IMR-90 (cell line): ENCODE measurements at regions not wholly inside any gene's neighbourhood (a gene's known extent, or its start where the extent isn't known, plus 50 kb on each side); places are given as distances from the start of the nearest gene placed in this dataset.

Experiments
- ATAC-seq: fragments of 200-7000 bp; cut with Tn5 transposase; 2 replicates; pipeline ENCODE4 v1.9.1; 2020; ENCODE audit warnings: low read depth, mild to moderate bottlenecking, moderate library complexity
- BruUV-seq: library from RNA; stranded (reverse); fragments of 400-500 nt; replicated peaks from 2 replicates; lab custom pipeline; 2021; lab: Mats Ljungman, UMichigan
- CTCF ChIA-PET: fragments of 300-600 bp; formaldehyde crosslinking; extraction: SDS; loops from one replicate; lab custom pipeline; 2021; ENCODE audit warnings: antibody characterized with exemption; lab: Yijun Ruan, JAX
- POLR2A ChIA-PET: fragments of 300-600 bp; sonication (Branson Sonifier 250); formaldehyde crosslinking; loops from one replicate; lab custom pipeline; 2022; ENCODE audit warnings: antibody characterized with exemption; ENCODE audit not compliant: unreplicated experiment; lab: Charles Lee
- DNase-seq: peaks from one replicate; pipeline ENCODE4 v3.0.0; 2013
- H2AFZ ChIP-seq: replicated peaks from 2 replicates; pipeline ENCODE3; 2013; ENCODE audit warnings: low read length, mild to moderate bottlenecking; ENCODE audit not compliant: poor library complexity
- H2AK5ac ChIP-seq: 2 replicates; pipeline ENCODE4 v1.6.1; 2013; ENCODE audit warnings: low read depth, low read length, inconsistent platforms
- H2AK9ac ChIP-seq: replicated peaks from 2 replicates; pipeline ENCODE3; 2013; ENCODE audit warnings: mild to moderate bottlenecking, low read depth, low read length, moderate library complexity; ENCODE audit not compliant: poor library complexity
- H2BK120ac ChIP-seq: 2 replicates; pipeline ENCODE4 v1.6.1; 2013; ENCODE audit warnings: low read depth, low read length, inconsistent platforms
- H2BK15ac ChIP-seq: 3 replicates; pipeline ENCODE4 v1.6.1; 2013; ENCODE audit warnings: low read depth, low read length, inconsistent platforms
- H2BK20ac ChIP-seq: 2 replicates; pipeline ENCODE4 v1.6.1; 2013; ENCODE audit warnings: low read depth, mild to moderate bottlenecking, inconsistent platforms, low read length, moderate library complexity
- H2BK5ac ChIP-seq: 2 replicates; pipeline ENCODE4 v1.6.1; 2013; ENCODE audit warnings: mild to moderate bottlenecking, low read depth, low read length, inconsistent platforms; ENCODE audit not compliant: poor library complexity, severe bottlenecking
- H3K14ac ChIP-seq: replicated peaks from 2 replicates; pipeline ENCODE4 v1.6.1; 2013; ENCODE audit warnings: low read depth, low read length, inconsistent platforms
- H3K18ac ChIP-seq: 2 replicates; pipeline ENCODE4 v1.6.1; 2013; ENCODE audit warnings: low read depth, low read length, control low read depth
- H3K23ac ChIP-seq: 2 replicates; pipeline ENCODE4 v1.6.1; 2013; ENCODE audit warnings: low read depth, low read length, inconsistent platforms
- H3K27ac ChIP-seq: 2 replicates; pipeline ENCODE4 v1.5.1; 2013; ENCODE audit warnings: mild to moderate bottlenecking, control low read depth, low read length; ENCODE audit not compliant: insufficient read depth
- H3K27me3 ChIP-seq: 2 replicates; pipeline ENCODE4 v1.6.1; 2013; ENCODE audit warnings: low read length; ENCODE audit not compliant: control insufficient read depth, insufficient read depth
- H3K36me3 ChIP-seq: 2 replicates; pipeline ENCODE4 v1.6.1; 2013; ENCODE audit warnings: low read length, mixed read lengths; ENCODE audit not compliant: control insufficient read depth, insufficient read depth
- H3K4ac ChIP-seq: 2 replicates; pipeline ENCODE4 v1.6.1; 2013; ENCODE audit warnings: low read depth, low read length, inconsistent platforms
- H3K4me1 ChIP-seq: 2 replicates; pipeline ENCODE4 v1.6.1; 2013; ENCODE audit warnings: low read length, mixed read lengths; ENCODE audit not compliant: control insufficient read depth, insufficient read depth
- H3K4me2 ChIP-seq: 2 replicates; pipeline ENCODE4 v1.6.1; 2013; ENCODE audit warnings: low read depth, mild to moderate bottlenecking, control low read depth, low read length, moderate library complexity
- H3K4me3 ChIP-seq: 2 replicates; pipeline ENCODE4 v1.5.1; 2013; ENCODE audit warnings: low read depth, mild to moderate bottlenecking, control low read depth, low read length, moderate library complexity; ENCODE audit not compliant: insufficient read depth
- H3K56ac ChIP-seq: 2 replicates; pipeline ENCODE4 v1.6.1; 2013; ENCODE audit warnings: low read length, inconsistent platforms; ENCODE audit not compliant: insufficient read depth; ENCODE audit errors: extremely low read depth
- H3K79me1 ChIP-seq, 2 experiments: 2 replicates each; pipeline ENCODE4 v1.6.1; 2013; ENCODE audit warnings: low read length in 2 of 2, inconsistent platforms in 1 of 2, low read depth in 1 of 2
- H3K9ac ChIP-seq: 2 replicates; pipeline ENCODE4 v1.6.1; 2013; ENCODE audit warnings: low read depth, low read length, control low read depth
- H3K9me1 ChIP-seq: 2 replicates; pipeline ENCODE4 v1.6.1; 2013; ENCODE audit warnings: low read length, inconsistent platforms; ENCODE audit not compliant: insufficient read depth
- H3K9me3 ChIP-seq: 2 replicates; pipeline ENCODE4 v1.6.1; 2013; ENCODE audit warnings: low read length; ENCODE audit not compliant: control insufficient read depth, insufficient read depth
- H4K20me1 ChIP-seq: 2 replicates; pipeline ENCODE4 v1.6.1; 2013; ENCODE audit warnings: low read length, inconsistent platforms; ENCODE audit not compliant: insufficient read depth
- H4K5ac ChIP-seq: 2 replicates; pipeline ENCODE4 v1.6.1; 2013; ENCODE audit warnings: mild to moderate bottlenecking, low read depth, low read length, control low read depth
- H4K8ac ChIP-seq, 2 experiments: 2 replicates each; pipeline ENCODE4 v1.6.1; 2013; ENCODE audit warnings: low read depth in 2 of 2, low read length in 2 of 2, control low read depth in 1 of 2, inconsistent platforms in 1 of 2
- H4K91ac ChIP-seq: 2 replicates; pipeline ENCODE4 v1.6.1; 2013; ENCODE audit warnings: low read depth, low read length, inconsistent platforms; ENCODE audit not compliant: insufficient read depth
- CEBPB ChIP-seq: IDR thresholded peaks from 2 replicates; pipeline ENCODE4 v1.6.1; 2012; ENCODE audit warnings: low read depth, low read length, improper control_type of control experiment
- FOS ChIP-seq: fragments of 150-350 bp; IDR thresholded peaks from 2 replicates; pipeline ENCODE4 v1.6.1; 2016; ENCODE audit warnings: low read depth, low read length
- MAFK ChIP-seq: IDR thresholded peaks from 2 replicates; pipeline ENCODE4 v1.6.1; 2012; ENCODE audit warnings: low read depth, low read length, improper control_type of control experiment
- WGBS, 2 experiments: methylation state at CpG; one replicate each; pipeline versions ENCODE4 v1.1.5 to v1.1.7; 2013; ENCODE audit warnings: missing lambda C conversion rate in 2 of 2; ENCODE audit not compliant: insufficient read length in 1 of 2; ENCODE audit errors: extremely low coverage in 2 of 2; 5-methylcytosine and 5-hydroxymethylcytosine counted together
- dilution Hi-C: fragments of 300-500 bp; cut with HindIII; formaldehyde crosslinking; loops from one replicate; pipeline ENCODE4 v1.14.3; 2018; ENCODE audit warnings: low sequenced_read_pairs; ENCODE audit not compliant: unreplicated experiment
- in situ Hi-C: fragments of 300-500 bp; cut with MboI; formaldehyde crosslinking; loops from 3 replicates; pipeline ENCODE4 v1.14.3; 2019; ENCODE audit warnings: low sequenced_read_pairs, inconsistent platforms, mixed read lengths
- intact Hi-C: fragments of 100-400 bp; cut with micrococcal nuclease; formaldehyde crosslinking; loops from 2 replicates; pipeline ENCODE4 v1.10.0; 2022
- TF ChIP-seq, protein P1 (sequence below): conservative IDR thresholded peaks from 2 replicates; pipeline ENCODE4 v1.5.1; 2012; ENCODE audit warnings: mild to moderate bottlenecking, low read depth, low read length, improper control_type of control experiment

GRCh38 chr7:17123020-17123419, 175.4 kb upstream of the AHR start:
- ATAC-seq (peak; percentile 93), DNase-seq (peak; percentile 94)
- H3K18ac ChIP-seq: peak overlapping the region; percentile 92
- H2BK5ac ChIP-seq: peak overlapping the region; percentile 99
- H3K36me3 ChIP-seq: no peaks in the 10 kb centered on the region
- H3K79me1 ChIP-seq: no peaks in the 10 kb centered on the region
- H2BK120ac ChIP-seq: peak overlapping the region; percentile 94
- H2AK9ac ChIP-seq: no peak overlapping the region
- H3K4me2 ChIP-seq: peak overlapping the region; percentile 90
- TF ChIP-seq MAFK: peak; percentile 62
- TF ChIP-seq, protein P1, sequence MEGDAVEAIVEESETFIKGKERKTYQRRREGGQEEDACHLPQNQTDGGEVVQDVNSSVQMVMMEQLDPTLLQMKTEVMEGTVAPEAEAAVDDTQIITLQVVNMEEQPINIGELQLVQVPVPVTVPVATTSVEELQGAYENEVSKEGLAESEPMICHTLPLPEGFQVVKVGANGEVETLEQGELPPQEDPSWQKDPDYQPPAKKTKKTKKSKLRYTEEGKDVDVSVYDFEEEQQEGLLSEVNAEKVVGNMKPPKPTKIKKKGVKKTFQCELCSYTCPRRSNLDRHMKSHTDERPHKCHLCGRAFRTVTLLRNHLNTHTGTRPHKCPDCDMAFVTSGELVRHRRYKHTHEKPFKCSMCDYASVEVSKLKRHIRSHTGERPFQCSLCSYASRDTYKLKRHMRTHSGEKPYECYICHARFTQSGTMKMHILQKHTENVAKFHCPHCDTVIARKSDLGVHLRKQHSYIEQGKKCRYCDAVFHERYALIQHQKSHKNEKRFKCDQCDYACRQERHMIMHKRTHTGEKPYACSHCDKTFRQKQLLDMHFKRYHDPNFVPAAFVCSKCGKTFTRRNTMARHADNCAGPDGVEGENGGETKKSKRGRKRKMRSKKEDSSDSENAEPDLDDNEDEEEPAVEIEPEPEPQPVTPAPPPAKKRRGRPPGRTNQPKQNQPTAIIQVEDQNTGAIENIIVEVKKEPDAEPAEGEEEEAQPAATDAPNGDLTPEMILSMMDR: no peak
- TF ChIP-seq CEBPB: peak; percentile 98
- TF ChIP-seq FOS: peak; percentile 54; the same call in 1 of the 2 replicates
- 0 out of 2 replicates have a peak overlapping the region, but pooled peaks have one; percentile 82 for H2BK20ac ChIP-seq
- peak overlapping the region; percentile 69; the same call in 1 of the 3 replicates for H2BK15ac ChIP-seq
- peak overlapping the region; percentile 61; the same call in 1 of the 2 replicates for H3K4ac ChIP-seq
- no peaks in the 10 kb centered on the region for H3K27me3 ChIP-seq
- ChIA-PET CTCF (no interaction called here), POLR2A (no interaction called here)
- no peak overlapping the region for H2AFZ ChIP-seq
- H4K20me1 ChIP-seq: no peaks in the 10 kb centered on the region
- H3K23ac ChIP-seq: no peak overlapping the region; the same call in 1 of the 2 replicates
- no peak overlapping the region for H4K5ac ChIP-seq
- intact Hi-C loops (no loop called here), in situ Hi-C loops (no loop called here), dilution Hi-C loops (no loop called here)
- no peak overlapping the region; the same call in 1 of the 2 replicates for H3K56ac ChIP-seq
- H3K9me1 ChIP-seq: no peaks in the 10 kb centered on the region
- H3K4me3 ChIP-seq: no peak overlapping the region
- no peaks in the 10 kb centered on the region for H3K9me3 ChIP-seq
- H3K14ac ChIP-seq: 0 out of 2 replicates have a peak overlapping the region, but pooled peaks have one; percentile 68
- 0% methylated on average over 1 of the region's 4 CpGs; no CpG with 5 or more reads in 1 of the 2 experiments for WGBS, 2 experiments
- H3K9ac ChIP-seq: peak overlapping the region; percentile 62; the same call in 1 of the 2 replicates
- H3K27ac ChIP-seq: peak overlapping the region; percentile 57; the same call in 1 of the 2 replicates
- no peaks in the 10 kb centered on the region; the same call in 1 of the 2 replicates for H3K4me1 ChIP-seq
- H4K8ac ChIP-seq: peak overlapping the region in 1 of 2 experiments; percentile 93; a peak in 2 of 4 replicates
- H4K91ac ChIP-seq: peak overlapping the region; percentile 73
- BruUV-seq: no TSS peak
- H2AK5ac ChIP-seq: no peak overlapping the region; the same call in 1 of the 2 replicates
